ENCODE measurements at regions not wholly inside any gene's neighbourhood (a gene's known extent, or its start where the extent isn't known, plus 50 kb on each side); places are given as distances from the start of the nearest gene placed in this dataset.

DNA sequence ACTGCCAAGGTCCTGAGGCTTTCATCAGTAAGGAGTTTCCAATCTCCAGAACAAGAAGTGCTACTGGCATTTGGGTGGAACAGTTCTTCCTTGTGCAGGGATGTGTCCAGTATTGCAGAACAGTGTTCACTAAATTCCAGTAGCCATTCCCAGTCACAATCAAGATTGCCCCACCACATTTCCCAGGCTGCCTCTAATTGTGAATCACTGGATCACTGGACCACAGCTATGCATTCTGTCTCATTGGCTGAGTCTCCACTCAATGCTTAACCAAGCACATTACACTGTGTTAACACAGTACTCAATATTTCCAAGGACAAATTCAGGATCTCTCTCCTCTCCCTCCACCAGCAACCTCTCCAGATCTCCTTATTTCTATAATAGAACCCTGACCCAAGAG lies 160.2 kb upstream of the CCDC150 start:
- intact Hi-C loops (cut with DNase I) = no loop called here
- Histone ChIP-seq H3K27ac (no peak overlapping the region), H3K4me1 (no peaks in the 10 kb centered on the region), H3K27me3 (ENCODE audit: low read depth) (no peaks in the 10 kb centered on the region), H3K9me3 (no peaks in the 10 kb centered on the region), H3K4me3 (no peak overlapping the region), H3K36me3 (no peaks in the 10 kb centered on the region)
- DNase-seq (no peak), ATAC-seq (no peak)
- TF ChIP-seq, protein P1, sequence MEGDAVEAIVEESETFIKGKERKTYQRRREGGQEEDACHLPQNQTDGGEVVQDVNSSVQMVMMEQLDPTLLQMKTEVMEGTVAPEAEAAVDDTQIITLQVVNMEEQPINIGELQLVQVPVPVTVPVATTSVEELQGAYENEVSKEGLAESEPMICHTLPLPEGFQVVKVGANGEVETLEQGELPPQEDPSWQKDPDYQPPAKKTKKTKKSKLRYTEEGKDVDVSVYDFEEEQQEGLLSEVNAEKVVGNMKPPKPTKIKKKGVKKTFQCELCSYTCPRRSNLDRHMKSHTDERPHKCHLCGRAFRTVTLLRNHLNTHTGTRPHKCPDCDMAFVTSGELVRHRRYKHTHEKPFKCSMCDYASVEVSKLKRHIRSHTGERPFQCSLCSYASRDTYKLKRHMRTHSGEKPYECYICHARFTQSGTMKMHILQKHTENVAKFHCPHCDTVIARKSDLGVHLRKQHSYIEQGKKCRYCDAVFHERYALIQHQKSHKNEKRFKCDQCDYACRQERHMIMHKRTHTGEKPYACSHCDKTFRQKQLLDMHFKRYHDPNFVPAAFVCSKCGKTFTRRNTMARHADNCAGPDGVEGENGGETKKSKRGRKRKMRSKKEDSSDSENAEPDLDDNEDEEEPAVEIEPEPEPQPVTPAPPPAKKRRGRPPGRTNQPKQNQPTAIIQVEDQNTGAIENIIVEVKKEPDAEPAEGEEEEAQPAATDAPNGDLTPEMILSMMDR (IDR thresholded peaks at IDR 0.05) = no peak

DNA sequence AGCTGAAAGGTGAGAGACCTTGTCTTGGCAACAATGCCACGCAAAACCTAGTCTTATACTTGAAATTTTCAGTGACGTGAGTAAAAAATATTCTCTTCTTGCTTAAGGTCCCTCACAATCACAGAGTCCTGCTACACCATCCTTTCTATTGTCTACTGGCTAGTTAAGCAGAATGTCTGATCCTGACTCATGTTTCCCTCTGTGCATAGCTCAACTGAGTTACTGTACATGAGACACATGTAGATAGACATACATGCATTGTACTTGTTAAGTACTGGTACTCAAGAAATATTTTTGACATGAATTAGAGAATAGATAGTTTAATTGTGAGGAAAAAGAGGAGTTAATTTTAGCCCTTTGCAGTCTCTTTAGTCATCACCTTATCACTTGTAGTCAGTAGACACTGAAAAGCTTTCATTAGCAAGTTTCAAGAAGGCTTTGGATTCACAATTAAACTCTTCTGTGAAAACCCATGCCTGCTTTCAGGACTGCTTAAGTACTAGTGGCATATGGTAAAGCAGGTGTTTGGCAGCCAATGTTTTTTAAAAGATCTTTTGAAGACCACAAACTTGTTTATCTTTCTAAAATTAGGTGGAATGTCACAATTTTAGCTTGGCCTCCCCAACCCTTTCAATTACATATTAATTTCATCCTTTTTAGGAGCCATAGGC lies 158.7 kb upstream of the CCDC150 start:
- Histone ChIP-seq H3K27me3 (ENCODE audit: low read depth) (no peaks in the 10 kb centered on the region), H3K4me1 (no peaks in the 10 kb centered on the region), H3K36me3 (no peaks in the 10 kb centered on the region), H3K4me3 (no peak overlapping the region), H3K9me3 (no peaks in the 10 kb centered on the region), H3K27ac (no peak overlapping the region)
- DNase-seq (no peak), ATAC-seq (no peak)
- TF ChIP-seq, protein P1 (IDR thresholded peaks at IDR 0.05) = no peak
- intact Hi-C loops (cut with DNase I) = no loop called here

DNA sequence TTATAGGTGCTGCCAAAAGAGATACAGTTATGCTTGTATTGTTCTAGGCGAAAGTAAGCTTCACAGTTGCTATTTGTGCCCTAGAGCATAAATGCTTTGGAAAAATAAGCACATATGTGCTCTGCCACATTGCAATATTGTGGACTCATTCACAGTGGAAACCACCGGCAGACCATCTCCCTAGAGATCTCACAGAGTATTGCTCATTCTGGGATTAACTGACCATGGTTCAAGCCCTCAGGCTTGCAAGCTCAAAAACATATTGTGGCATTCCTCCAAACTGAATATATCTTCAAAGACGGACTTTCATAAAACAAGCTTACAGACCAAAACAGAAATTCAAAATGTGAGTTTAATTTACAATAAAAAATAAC lies 158.2 kb upstream of the CCDC150 start:
- no peaks in the 10 kb centered on the region for H3K36me3 ChIP-seq
- no peaks in the 10 kb centered on the region for H3K9me3 ChIP-seq
- no peak overlapping the region for H3K27ac ChIP-seq
- no peaks in the 10 kb centered on the region for H3K4me1 ChIP-seq
- no peak for ATAC-seq
- no peaks in the 10 kb centered on the region for H3K27me3 ChIP-seq (ENCODE audit: low read depth)
- no peak overlapping the region for H3K4me3 ChIP-seq
- TF ChIP-seq, protein P1 (IDR thresholded peaks at IDR 0.05) = no peak
- no peak for DNase-seq
- intact Hi-C loops (cut with DNase I) = no loop called here

DNA sequence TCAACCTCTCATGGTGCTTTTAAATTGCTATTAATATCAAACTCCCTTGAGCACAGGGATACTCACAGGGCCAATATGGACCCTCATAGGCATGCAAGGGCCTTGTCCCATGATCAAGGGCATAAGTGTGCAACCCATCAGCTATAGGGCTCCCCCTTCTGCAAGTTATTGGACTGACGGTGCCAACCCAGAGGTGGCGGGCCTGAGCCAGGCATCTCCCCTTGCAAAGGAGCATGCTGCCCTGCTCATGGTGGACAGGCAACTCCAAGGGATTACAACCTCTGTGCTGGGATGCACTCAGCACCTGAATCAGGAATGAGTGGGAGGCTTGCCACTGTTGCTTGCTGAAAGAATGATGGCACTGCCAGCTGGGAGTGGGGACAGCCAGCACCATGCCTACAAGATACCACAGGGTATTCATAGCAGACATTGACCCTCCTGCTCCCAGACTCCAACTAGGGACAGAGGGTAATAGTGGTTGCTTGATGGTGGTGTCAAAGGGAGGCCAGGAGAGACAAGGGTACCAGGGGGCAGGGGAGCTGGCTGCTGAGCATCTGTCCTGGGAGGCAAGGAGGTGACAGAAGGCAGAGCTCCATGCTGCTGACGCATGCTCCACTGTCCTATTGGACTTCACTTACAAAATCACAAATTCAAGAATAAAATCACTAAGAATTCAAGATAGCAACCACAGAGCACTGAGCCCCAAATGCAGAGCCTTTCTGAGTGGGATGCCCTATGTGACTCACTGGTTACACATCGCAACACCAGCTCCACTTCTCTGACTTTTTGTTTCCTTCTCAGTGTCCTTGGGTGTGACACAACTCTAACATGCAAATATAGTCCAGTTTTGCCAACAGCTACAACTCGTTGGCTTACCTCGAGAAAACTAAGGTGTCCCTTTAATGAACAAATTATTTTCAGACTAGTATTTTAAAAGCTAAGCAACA lies 157.1 kb upstream of the CCDC150 start:
- TF ChIP-seq, protein P1 (IDR thresholded peaks at IDR 0.05) = no peak
- H3K4me1 ChIP-seq = no peaks in the 10 kb centered on the region
- no peak for DNase-seq
- no peak overlapping the region for H3K27ac ChIP-seq
- no peak overlapping the region for H3K4me3 ChIP-seq
- H3K27me3 ChIP-seq (ENCODE audit: low read depth) = no peaks in the 10 kb centered on the region
- intact Hi-C loops (cut with DNase I) = no loop called here
- H3K9me3 ChIP-seq = no peaks in the 10 kb centered on the region
- no peaks in the 10 kb centered on the region for H3K36me3 ChIP-seq
- no peak for ATAC-seq

DNA sequence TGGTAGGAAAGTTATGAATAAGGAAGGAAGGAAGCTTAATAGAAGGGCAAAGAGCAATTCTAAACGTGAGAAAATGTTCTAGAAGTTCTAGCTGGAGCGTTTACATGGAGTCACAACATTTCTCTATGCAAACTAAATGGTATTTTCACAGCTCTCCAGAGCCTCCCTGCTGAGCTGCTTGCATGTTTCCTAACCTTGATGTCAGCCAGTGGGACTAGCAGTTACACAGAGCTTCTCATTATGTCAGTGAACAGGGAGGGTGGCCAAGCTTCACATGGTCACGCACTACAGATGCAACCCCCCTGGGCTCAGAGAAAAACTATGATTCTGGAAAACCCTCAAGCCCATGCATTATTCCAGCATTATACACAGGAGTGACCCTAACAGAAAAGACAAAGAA lies 153.4 kb upstream of the CCDC150 start:
- H3K4me1 ChIP-seq = no peaks in the 10 kb centered on the region
- ATAC-seq = no peak
- no peaks in the 10 kb centered on the region for H3K27me3 ChIP-seq (ENCODE audit: low read depth)
- no peak overlapping the region for H3K27ac ChIP-seq
- TF ChIP-seq, protein P1 (IDR thresholded peaks at IDR 0.05) = no peak
- no peak overlapping the region for H3K4me3 ChIP-seq
- no peaks in the 10 kb centered on the region for H3K9me3 ChIP-seq
- intact Hi-C loops (cut with DNase I) = no loop called here
- no peaks in the 10 kb centered on the region for H3K36me3 ChIP-seq
- DNase-seq = no peak

All from lower lobe of right lung (tissue), 2 donors.